SK-N-SH (cell line): ENCODE measurements at regions not wholly inside any gene's neighbourhood (a gene's known extent, or its start where the extent isn't known, plus 50 kb on each side); places are given as distances from the start of the nearest gene placed in this dataset.

Experiments used
- CTCF ChIP-seq: fragments of 200-600 bp; sonication (generic); IDR thresholded peaks from 2 replicates; pipeline ENCODE4 v1.6.1; 2017; ENCODE audit warnings: antibody characterized with exemption, mild to moderate bottlenecking, moderate library complexity
- EP300 ChIP-seq, 2 experiments: IDR thresholded peaks; 2 replicates each; pipeline versions ENCODE4 v1.4.0 to v1.6.1; 2012; ENCODE audit warnings: borderline replicate concordance in 1 of 2, low read depth in 1 of 2, low read length in 1 of 2
- NRF1 ChIP-seq: IDR thresholded peaks from 2 replicates; pipeline ENCODE4 v1.6.1; 2012; ENCODE audit warnings: low read depth, mild to moderate bottlenecking, low read length
- USF1 ChIP-seq: IDR thresholded peaks from 2 replicates; pipeline ENCODE4 v1.4.0; 2012; ENCODE audit warnings: low read depth, borderline replicate concordance
- USF2 ChIP-seq: fragments of 150-350 bp; IDR thresholded peaks from 2 replicates; pipeline ENCODE4 v1.6.1; 2017; ENCODE audit warnings: antibody characterized with exemption, low read length, low read depth, borderline replicate concordance

- TF ChIP-seq USF1 (no peak), CTCF (no peak), NRF1 (no peak), USF2 (no peak), EP300 (IDR thresholded peaks at IDR 0.05; ENCODE audit: borderline replicate concordance in 1 of 2, low read depth in 1 of 2, low read length in 1 of 2) (no peak)
Observed at GRCh38 chr13:26967119-26968038, 204.2 kb downstream of the USP12 start.
